Lower leg skin (tissue), 3 donors: ENCODE measurements at regions not wholly inside any gene's neighbourhood (a gene's known extent, or its start where the extent isn't known, plus 50 kb on each side); places are given as distances from the start of the nearest gene placed in this dataset.

ENCODE experiments used
- POLR2A ChIP-seq, 2 donors: fragments of 450-650 bp; IDR thresholded peaks; one replicate each; pipeline ENCODE4 v1.6.1; 2016 to 2017; ENCODE audit warnings: antibody characterized with exemption in 2 of 2, mild to moderate bottlenecking in 1 of 2, moderate library complexity in 1 of 2
- TF ChIP-seq, protein P1 (sequence below), 3 donors: fragments of 450-650 bp; IDR thresholded peaks; one replicate each; pipeline ENCODE4 v1.5.1; 2016; ENCODE audit warnings: antibody characterized with exemption in 3 of 3, mild to moderate bottlenecking in 3 of 3, moderate library complexity in 2 of 3

DNA sequence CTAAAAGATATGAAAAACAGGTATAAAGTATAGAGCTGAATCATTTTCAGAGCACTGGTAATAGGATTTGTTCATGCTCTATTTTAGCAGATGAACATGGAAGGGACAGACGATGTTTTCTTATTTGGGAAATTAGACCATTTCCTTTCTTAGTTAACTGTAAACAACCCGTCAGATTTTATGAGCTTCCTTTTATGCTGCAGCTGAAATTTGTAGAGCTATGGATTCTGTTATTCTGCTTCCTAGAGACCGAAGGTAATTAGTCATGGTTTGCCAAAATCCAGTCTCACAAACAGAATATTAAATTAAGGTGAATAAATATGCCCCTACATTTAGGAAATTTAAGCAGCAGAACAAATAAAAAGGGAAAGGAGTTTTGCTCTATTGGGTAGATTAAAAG is 180.2 kb upstream of the SYT1 start:
- TF ChIP-seq, protein P1, sequence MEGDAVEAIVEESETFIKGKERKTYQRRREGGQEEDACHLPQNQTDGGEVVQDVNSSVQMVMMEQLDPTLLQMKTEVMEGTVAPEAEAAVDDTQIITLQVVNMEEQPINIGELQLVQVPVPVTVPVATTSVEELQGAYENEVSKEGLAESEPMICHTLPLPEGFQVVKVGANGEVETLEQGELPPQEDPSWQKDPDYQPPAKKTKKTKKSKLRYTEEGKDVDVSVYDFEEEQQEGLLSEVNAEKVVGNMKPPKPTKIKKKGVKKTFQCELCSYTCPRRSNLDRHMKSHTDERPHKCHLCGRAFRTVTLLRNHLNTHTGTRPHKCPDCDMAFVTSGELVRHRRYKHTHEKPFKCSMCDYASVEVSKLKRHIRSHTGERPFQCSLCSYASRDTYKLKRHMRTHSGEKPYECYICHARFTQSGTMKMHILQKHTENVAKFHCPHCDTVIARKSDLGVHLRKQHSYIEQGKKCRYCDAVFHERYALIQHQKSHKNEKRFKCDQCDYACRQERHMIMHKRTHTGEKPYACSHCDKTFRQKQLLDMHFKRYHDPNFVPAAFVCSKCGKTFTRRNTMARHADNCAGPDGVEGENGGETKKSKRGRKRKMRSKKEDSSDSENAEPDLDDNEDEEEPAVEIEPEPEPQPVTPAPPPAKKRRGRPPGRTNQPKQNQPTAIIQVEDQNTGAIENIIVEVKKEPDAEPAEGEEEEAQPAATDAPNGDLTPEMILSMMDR (IDR thresholded peaks at IDR 0.05) = no peak
- TF ChIP-seq POLR2A (IDR thresholded peaks at IDR 0.05) = no peak
